Fibroblast of the aortic adventitia (primary cell): ENCODE measurements at regions not wholly inside any gene's neighbourhood (a gene's known extent, or its start where the extent isn't known, plus 50 kb on each side); places are given as distances from the start of the nearest gene placed in this dataset.

Source experiments
- DNase-seq: peaks from one replicate; pipeline ENCODE4 v3.0.0-alpha.2; 2010; ENCODE audit warnings: low read depth
- H3K4me3 ChIP-seq: 2 replicates; pipeline ENCODE4 v1.5.1; 2011; ENCODE audit warnings: low read depth, mild to moderate bottlenecking, control low read depth, low read length, moderate library complexity
- CTCF ChIP-seq: IDR thresholded peaks from 2 replicates; pipeline ENCODE4 v1.5.1; 2011; ENCODE audit warnings: mild to moderate bottlenecking, low read length, control low read depth, inconsistent platforms; ENCODE audit not compliant: insufficient read depth

- peak; percentile 89 for DNase-seq
- no peak for TF ChIP-seq CTCF
- H3K4me3 ChIP-seq: no peak overlapping the region
These were observed 75.9 kb downstream of the TNFAIP2 start for GRCh38 chr14:103199124-103199523.

DNA sequence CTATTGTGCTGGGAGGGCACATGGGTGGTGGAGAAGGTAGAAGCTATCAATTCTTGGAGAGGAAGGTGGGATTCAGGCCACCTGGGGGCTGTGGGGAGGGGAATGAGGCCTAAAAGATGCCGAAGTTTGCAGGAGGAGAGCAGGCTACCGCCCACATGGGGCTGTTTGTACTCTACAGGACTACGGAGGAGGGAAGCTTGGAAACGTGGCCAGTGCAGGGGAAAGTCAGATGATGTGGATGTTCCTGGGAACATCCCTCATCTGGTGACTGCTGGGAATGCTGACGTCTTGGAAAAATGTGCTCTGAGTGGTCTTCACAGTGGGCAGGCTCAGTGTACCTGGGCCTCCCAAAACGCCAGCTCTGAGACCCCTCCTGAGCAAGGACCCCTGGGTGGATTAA, 78.5 kb downstream of the TNFAIP2 start:
- no peak for TF ChIP-seq CTCF
- no peak for DNase-seq
- no peak overlapping the region for H3K4me3 ChIP-seq

- no peak for TF ChIP-seq CTCF
- DNase-seq: peak; percentile 65
- no peak overlapping the region for H3K4me3 ChIP-seq
These were observed 81.7 kb downstream of the TNFAIP2 start for GRCh38 chr14:103204852-103205540.

DNA sequence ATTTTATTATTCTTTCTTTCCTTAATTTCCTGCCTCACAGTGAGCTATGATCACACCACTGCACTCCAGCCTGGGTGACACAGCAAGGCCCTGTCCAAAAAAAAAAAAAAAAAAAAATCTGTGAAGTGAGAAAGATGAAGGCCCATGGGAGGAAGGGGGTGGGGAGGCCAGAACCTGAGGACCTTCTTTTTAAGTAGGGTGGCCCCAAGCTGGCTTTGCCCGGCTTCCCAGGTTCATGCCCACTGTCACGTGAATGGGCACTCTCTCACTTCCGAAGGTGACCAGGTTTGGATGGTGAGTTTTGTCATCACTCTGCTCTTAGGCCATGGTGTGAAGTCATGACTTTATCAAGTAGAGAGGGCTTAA, 82.3 kb downstream of the TNFAIP2 start:
- peak overlapping the region; percentile 69 for H3K4me3 ChIP-seq
- TF ChIP-seq CTCF: no peak
- peak; percentile 7 for DNase-seq

GRCh38 chr14:103206023-103206481, 82.8 kb downstream of the TNFAIP2 start:
- no peak for TF ChIP-seq CTCF
- H3K4me3 ChIP-seq: peak overlapping the region; percentile 69
- peak; percentile 73 for DNase-seq

DNA sequence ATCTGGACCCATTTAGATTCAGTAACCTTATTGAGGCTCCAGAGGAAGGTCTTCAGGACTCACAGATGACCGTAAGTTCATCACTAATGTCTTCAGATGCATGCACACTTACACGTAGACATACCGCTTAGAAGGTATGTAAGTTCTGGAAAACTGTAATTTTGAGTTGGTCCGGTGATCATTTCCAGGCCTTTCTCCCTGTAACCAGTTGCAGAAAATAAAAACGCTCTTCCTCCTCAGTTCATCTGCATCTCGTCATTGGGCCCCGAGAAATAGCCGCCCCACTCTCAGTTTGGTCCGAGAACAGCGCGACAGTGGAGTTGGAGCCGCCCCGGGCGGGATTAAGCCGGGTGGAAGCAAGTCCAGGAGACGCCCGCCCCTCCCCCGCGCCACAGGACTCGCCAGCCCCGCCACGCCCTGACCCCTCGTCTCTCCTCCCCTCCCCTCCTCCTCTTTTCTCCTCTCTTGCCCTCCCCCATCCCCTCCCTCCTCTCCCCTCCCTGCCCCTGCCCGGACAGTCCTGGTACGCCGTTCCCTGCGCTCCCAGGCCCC, 83.7 kb downstream of the TNFAIP2 start:
- no peak for TF ChIP-seq CTCF

More for the DNA sequence above, 83.7 kb downstream of the TNFAIP2 start:
- peak overlapping the region; percentile 69 for H3K4me3 ChIP-seq
- peak; percentile 86 for DNase-seq
